ENCODE measurements at regions not wholly inside any gene's neighbourhood (a gene's known extent, or its start where the extent isn't known, plus 50 kb on each side); places are given as distances from the start of the nearest gene placed in this dataset.
"Not testable (repeated sequence)": the region's sequence is repeated elsewhere in the genome, so short reads cannot be mapped to it uniquely, and the experiment has no call there.

- Histone ChIP-seq H3K36me3 (no peaks in the 10 kb centered on the region), H3K27me3 (no peaks in the 10 kb centered on the region), H3K4me3 (replicated peaks in 1 of 3) (no peak overlapping the region), H3K4me1 (no peaks in the 10 kb centered on the region), H3K9me3 (no peaks in the 10 kb centered on the region), H3K27ac (no peak overlapping the region)
- intact Hi-C loops (cut with DNase I) = no loop called here
- no peak for TF ChIP-seq POLR2A (IDR thresholded peaks at IDR 0.05)
- TF ChIP-seq CTCF (IDR thresholded peaks at IDR 0.05) = no peak
- no peak for DNase-seq
- 76 to 77% methylated on average over 1 of the region's 1 CpG for WGBS, 2 donors
Observed at GRCh38 chr7:113197274-113197673, 78.9 kb upstream of the SMIM30 start.

- H3K9me3 ChIP-seq = no peaks in the 10 kb centered on the region
- WGBS, 2 donors = 76 to 84% methylated on average over 4 of the region's 4 CpGs
- H3K4me3 ChIP-seq (replicated peaks in 1 of 3) = no peak overlapping the region
- H3K4me1 ChIP-seq = peaks cover 4 to 12% of the 10 kb centered on the region in 2 donors
- H3K36me3 ChIP-seq = no peaks in the 10 kb centered on the region
- no peak for TF ChIP-seq POLR2A (IDR thresholded peaks at IDR 0.05)
- TF ChIP-seq CTCF (IDR thresholded peaks at IDR 0.05) = no peak
- H3K27ac ChIP-seq = no peak overlapping the region
- DNase-seq = no peak
- no peaks in the 10 kb centered on the region for H3K27me3 ChIP-seq
- intact Hi-C loops (cut with DNase I) = no loop called here
Observed at GRCh38 chr7:113188396-113188795, 70.0 kb upstream of the SMIM30 start.

GRCh38 chr7:113179313-113179712 lies 61.0 kb upstream of the SMIM30 start:
- DNase-seq = no peak
- intact Hi-C loops (cut with DNase I) = no loop called here
- no peaks in the 10 kb centered on the region for H3K4me1 ChIP-seq
- 87% methylated on average over 2 of the region's 2 CpGs for WGBS, 2 donors
- H3K27ac ChIP-seq = no peak overlapping the region
- H3K9me3 ChIP-seq = no peaks in the 10 kb centered on the region
- TF ChIP-seq POLR2A (IDR thresholded peaks at IDR 0.05) (no peak), CTCF (IDR thresholded peaks at IDR 0.05) (no peak)
- H3K27me3 ChIP-seq = no peaks in the 10 kb centered on the region
- no peak overlapping the region for H3K4me3 ChIP-seq (replicated peaks in 1 of 3)
- H3K36me3 ChIP-seq = no peaks in the 10 kb centered on the region

GRCh38 chr7:113176836-113177235 lies 58.5 kb upstream of the SMIM30 start:
- no peaks in the 10 kb centered on the region for H3K36me3 ChIP-seq
- H3K4me1 ChIP-seq = no peaks in the 10 kb centered on the region
- no peaks in the 10 kb centered on the region for H3K9me3 ChIP-seq
- intact Hi-C loops (cut with DNase I) = no loop called here
- H3K4me3 ChIP-seq (replicated peaks in 1 of 3) = no peak overlapping the region
- WGBS, 2 donors = 89 to 91% methylated on average over 3 of the region's 3 CpGs
- no peak for DNase-seq
- no peak overlapping the region for H3K27ac ChIP-seq
- no peaks in the 10 kb centered on the region for H3K27me3 ChIP-seq
- TF ChIP-seq CTCF (IDR thresholded peaks at IDR 0.05) = no peak
- TF ChIP-seq POLR2A (IDR thresholded peaks at IDR 0.05) = no peak

- H3K27ac ChIP-seq; DNase-seq; H3K36me3 ChIP-seq; H3K27me3 ChIP-seq; intact Hi-C loops (cut with DNase I); H3K9me3 ChIP-seq; H3K4me3 ChIP-seq (replicated peaks in 1 of 3); H3K4me1 ChIP-seq: not testable (repeated sequence)
Observed at GRCh38 chr7:113176180-113176579, 57.8 kb upstream of the SMIM30 start.

- H3K4me3 ChIP-seq (replicated peaks in 1 of 3) = no peak overlapping the region
- WGBS, 2 donors = 91 to 97% methylated on average over 1 of the region's 1 CpG
- TF ChIP-seq CTCF (IDR thresholded peaks at IDR 0.05) (no peak), POLR2A (IDR thresholded peaks at IDR 0.05) (no peak)
- no peaks in the 10 kb centered on the region for H3K36me3 ChIP-seq
- no peak overlapping the region for H3K27ac ChIP-seq
- no peaks in the 10 kb centered on the region for H3K27me3 ChIP-seq
- intact Hi-C loops (cut with DNase I) = no loop called here
- no peak for DNase-seq
- H3K9me3 ChIP-seq = no peaks in the 10 kb centered on the region
- no peaks in the 10 kb centered on the region for H3K4me1 ChIP-seq
Observed at GRCh38 chr7:113175525-113176104, 57.3 kb upstream of the SMIM30 start.

All from thyroid gland (tissue), 4 donors.